ENCODE measurements at regions not wholly inside any gene's neighbourhood (a gene's known extent, or its start where the extent isn't known, plus 50 kb on each side); places are given as distances from the start of the nearest gene placed in this dataset.
A peak's percentile ranks its signal among the peaks of the same experiment; 100 is the strongest.
"Not testable (repeated sequence)": the region's sequence is repeated elsewhere in the genome, so short reads cannot be mapped to it uniquely, and the experiment has no call there.

DNA sequence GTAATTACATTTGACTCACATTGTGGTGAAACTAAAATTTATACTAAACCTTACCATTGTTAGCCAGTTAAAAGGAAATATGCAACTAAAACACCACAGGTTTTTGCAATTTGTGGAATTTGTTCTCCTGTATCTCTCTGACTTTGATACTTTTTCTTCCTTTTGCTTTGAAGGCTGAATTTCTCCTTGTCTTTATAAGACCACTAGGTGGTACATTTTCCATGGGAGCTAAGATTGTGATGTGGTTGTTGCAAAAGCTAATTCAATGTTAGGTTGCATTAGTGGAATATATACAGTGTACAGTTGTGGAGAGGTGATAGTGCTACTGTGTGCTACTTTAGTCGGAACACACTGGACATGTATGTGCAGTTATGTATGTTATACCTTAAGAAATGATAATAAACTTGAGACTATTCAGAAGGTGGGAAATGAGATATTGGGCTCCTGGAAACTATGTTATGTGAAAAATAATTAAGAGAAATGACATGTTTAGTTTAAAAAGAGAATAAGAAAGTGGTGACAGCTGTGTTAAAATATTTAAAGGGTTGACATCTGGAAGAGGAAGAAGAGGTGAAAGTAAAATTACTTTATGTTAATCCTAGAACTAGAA is 70.3 kb downstream of the ARL9 start:
- DNase-seq, result peak; percentile 33

DNA sequence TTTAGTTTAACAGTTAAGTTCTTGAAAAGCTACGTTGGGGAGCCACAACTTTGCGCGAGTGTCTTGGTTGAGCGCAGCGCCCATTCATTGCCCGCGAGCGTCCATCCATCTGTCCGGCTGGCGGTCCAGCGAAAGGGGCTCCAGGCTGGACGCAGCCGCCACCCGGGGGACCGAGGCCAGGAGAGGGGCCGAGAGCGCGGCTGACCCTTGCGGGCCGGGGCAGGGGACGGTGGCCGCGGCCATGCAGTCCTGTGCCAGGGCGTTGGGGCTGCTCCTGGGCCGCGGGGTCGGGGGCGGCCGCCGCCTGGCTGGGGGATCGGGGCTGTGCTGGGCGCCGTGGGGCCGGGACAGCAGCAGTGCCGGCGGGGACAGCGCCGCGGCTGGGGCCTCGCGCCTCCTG is 86.8 kb downstream of the ARL9 start:
- DNase-seq, result not testable (repeated sequence)
